ENCODE measurements at regions not wholly inside any gene's neighbourhood (a gene's known extent, or its start where the extent isn't known, plus 50 kb on each side); places are given as distances from the start of the nearest gene placed in this dataset.

GRCh38 chr7:91352091-91352490 lies 87.9 kb downstream of the FZD1 start:
- Histone ChIP-seq H3K27me3 (replicated peaks in 1 of 4; ENCODE audit: control extremely low read depth in 1 of 4, control insufficient read depth in 3 of 4, insufficient read depth in 4 of 4, low read length in 3 of 4) (no peaks in the 10 kb centered on the region), H3K4me1 (ENCODE audit: control insufficient read depth in 2 of 2, insufficient read depth in 2 of 2, low read length in 2 of 2) (no peaks in the 10 kb centered on the region), H3K36me3 (replicated peaks in 1 of 2; ENCODE audit: control extremely low read depth in 1 of 2, control insufficient read depth in 1 of 2, extremely low read depth in 1 of 2, insufficient read depth in 2 of 2, low read length in 1 of 2) (no peaks in the 10 kb centered on the region), H3K9ac (ENCODE audit: low read length) (no peak overlapping the region), H3K9me3 (ENCODE audit: control extremely low read depth in 1 of 3, control insufficient read depth in 2 of 3, insufficient read depth in 1 of 3, low read length in 2 of 3) (no peaks in the 10 kb centered on the region), H4K20me1 (ENCODE audit: control insufficient read depth, insufficient read depth, low read length, poor library complexity, severe bottlenecking) (no peaks in the 10 kb centered on the region), H2AFZ (ENCODE audit: insufficient read depth, low read depth, low read length, poor library complexity, severe bottlenecking) (no peak overlapping the region), H3K27ac (ENCODE audit: low read length in 2 of 2) (no peak overlapping the region), H3K79me2 (ENCODE audit: control insufficient read depth, insufficient read depth, low read length) (no peaks in the 10 kb centered on the region), H3K4me3 (ENCODE audit: control extremely low read depth in 1 of 5, extremely low read depth in 1 of 5, insufficient read depth in 1 of 5, low read depth in 2 of 5, low read length in 4 of 5) (no peak overlapping the region), H3K4me2 (replicated peaks; ENCODE audit: low read depth, low read length, poor library complexity, severe bottlenecking) (no peak overlapping the region)
- Mint-ChIP-seq H3K4me3 (no peak overlapping the region), H3K27me3 (peaks cover 4% of the 10 kb centered on the region), H3K27ac (no peak overlapping the region), H3K4me1 (peaks cover 2% of the 10 kb centered on the region), H3K9me3 (ENCODE audit: insufficient read depth) (no peaks in the 10 kb centered on the region)
- CTCF ChIA-PET = no interaction called here
- ATAC-seq (ENCODE audit: low read depth) (no peak), DNase-seq (no peak)
- POLR2A ChIA-PET = no interaction called here
- intact Hi-C loops (cut with micrococcal nuclease) = no loop called here
- 78% methylated on average over 4 of the region's 4 CpGs for WGBS (ENCODE audit: insufficient coverage)
- TF ChIP-seq EZH2 (IDR thresholded peaks at IDR 0.05; ENCODE audit: borderline replicate concordance, insufficient read depth, low read depth, low read length, poor library complexity, severe bottlenecking) = no peak
- TF ChIP-seq CTCF (IDR thresholded peaks at IDR 0.05) = no peak

DNA sequence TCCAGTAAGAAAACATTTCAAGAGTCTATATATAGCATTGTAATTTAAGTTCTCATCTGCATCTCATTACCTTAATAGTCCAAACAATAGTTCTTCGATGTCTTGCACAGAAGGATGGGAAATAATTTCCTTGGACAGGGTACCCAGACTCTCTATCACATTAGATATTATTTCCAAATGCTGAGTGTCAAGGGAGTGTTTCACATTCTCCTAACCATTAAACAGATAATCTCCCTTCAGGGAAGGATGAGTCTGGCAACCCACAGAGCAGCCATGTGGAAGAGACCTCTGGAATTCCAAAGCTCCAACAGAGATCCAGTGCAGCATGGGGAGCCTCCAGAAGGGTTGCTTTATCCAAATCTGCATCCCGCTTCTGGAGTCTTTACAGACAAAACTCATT lies 89.6 kb downstream of the FZD1 start:
- no peak overlapping the region for H3K4me3 Mint-ChIP-seq
- no peaks in the 10 kb centered on the region for H3K36me3 ChIP-seq (replicated peaks in 1 of 2; ENCODE audit: control extremely low read depth in 1 of 2, control insufficient read depth in 1 of 2, extremely low read depth in 1 of 2, insufficient read depth in 2 of 2, low read length in 1 of 2)
- no peak for TF ChIP-seq CTCF (IDR thresholded peaks at IDR 0.05)
- no peak for TF ChIP-seq EZH2 (IDR thresholded peaks at IDR 0.05; ENCODE audit: borderline replicate concordance, insufficient read depth, low read depth, low read length, poor library complexity, severe bottlenecking)
- H3K27me3 Mint-ChIP-seq = peaks cover 4% of the 10 kb centered on the region
- DNase-seq = no peak
- no peak overlapping the region for H3K27ac Mint-ChIP-seq
- H3K79me2 ChIP-seq (ENCODE audit: control insufficient read depth, insufficient read depth, low read length) = no peaks in the 10 kb centered on the region
- WGBS (ENCODE audit: insufficient coverage) = no CpG with 5 or more reads among the region's 2 CpGs
- no peak for ATAC-seq (ENCODE audit: low read depth)
- POLR2A ChIA-PET = no interaction called here
- no peaks in the 10 kb centered on the region for H4K20me1 ChIP-seq (ENCODE audit: control insufficient read depth, insufficient read depth, low read length, poor library complexity, severe bottlenecking)
- no peaks in the 10 kb centered on the region for H3K4me1 Mint-ChIP-seq
- intact Hi-C loops (cut with micrococcal nuclease) = no loop called here
- no peak overlapping the region for H3K27ac ChIP-seq (ENCODE audit: low read length in 2 of 2)
- no peak overlapping the region for H2AFZ ChIP-seq (ENCODE audit: insufficient read depth, low read depth, low read length, poor library complexity, severe bottlenecking)
- CTCF ChIA-PET = no interaction called here
- H3K4me2 ChIP-seq (replicated peaks; ENCODE audit: low read depth, low read length, poor library complexity, severe bottlenecking) = no peak overlapping the region
- no peaks in the 10 kb centered on the region for H3K9me3 ChIP-seq (ENCODE audit: control extremely low read depth in 1 of 3, control insufficient read depth in 2 of 3, insufficient read depth in 1 of 3, low read length in 2 of 3)
- H3K27me3 ChIP-seq (replicated peaks in 1 of 4; ENCODE audit: control extremely low read depth in 1 of 4, control insufficient read depth in 3 of 4, insufficient read depth in 4 of 4, low read length in 3 of 4) = no peaks in the 10 kb centered on the region
- H3K9me3 Mint-ChIP-seq (ENCODE audit: insufficient read depth) = no peaks in the 10 kb centered on the region
- no peaks in the 10 kb centered on the region for H3K4me1 ChIP-seq (ENCODE audit: control insufficient read depth in 2 of 2, insufficient read depth in 2 of 2, low read length in 2 of 2)
- no peak overlapping the region for H3K4me3 ChIP-seq (ENCODE audit: control extremely low read depth in 1 of 5, extremely low read depth in 1 of 5, insufficient read depth in 1 of 5, low read depth in 2 of 5, low read length in 4 of 5)
- H3K9ac ChIP-seq (ENCODE audit: low read length) = no peak overlapping the region
